Thyroid gland (tissue), 4 donors: ENCODE measurements at regions not wholly inside any gene's neighbourhood (a gene's known extent, or its start where the extent isn't known, plus 50 kb on each side); places are given as distances from the start of the nearest gene placed in this dataset.

Source experiments
- DNase-seq, 2 donors: peaks; one replicate each; pipeline ENCODE4 v3.0.0-alpha.2; 2019
- H3K27ac ChIP-seq, 3 donors: fragments of 200-600 bp; sonication (generic); 1 replicate in 2 of 3; 2 replicates in 1 of 3; pipeline ENCODE4 v1.5.1; 2016 to 2019; ENCODE audit warnings: mild to moderate bottlenecking in 1 of 3, moderate library complexity in 1 of 3
- H3K27me3 ChIP-seq: fragments of 200-600 bp; sonication (generic); one replicate; pipeline ENCODE4 v1.5.1; 2019
- H3K36me3 ChIP-seq, 2 donors: fragments of 200-600 bp; sonication (generic); one replicate each; pipeline ENCODE4 v1.5.1; 2016 to 2019
- H3K4me1 ChIP-seq, 2 donors: fragments of 200-600 bp; sonication (generic); one replicate each; pipeline ENCODE4 v1.5.1; 2017 to 2019
- H3K4me3 ChIP-seq, 3 donors: fragments of 200-600 bp; sonication (generic); replicated peaks in 1 of 3; 1 replicate in 2 of 3; 2 replicates in 1 of 3; pipeline ENCODE4 v1.5.1; 2016; ENCODE audit warnings: mild to moderate bottlenecking in 1 of 3
- H3K9me3 ChIP-seq: fragments of 200-600 bp; sonication (generic); one replicate; pipeline ENCODE4 v1.5.1; 2017
- POLR2A ChIP-seq, 2 donors: fragments of 450-650 bp; IDR thresholded peaks; one replicate each; pipeline ENCODE4 v1.6.1; 2017; ENCODE audit warnings: antibody characterized with exemption in 2 of 2, mild to moderate bottlenecking in 2 of 2, moderate library complexity in 1 of 2
- WGBS, 2 donors: methylation state at CpG; one replicate each; pipeline ENCODE4 v1.1.5; 2017; 5-methylcytosine and 5-hydroxymethylcytosine counted together
- intact Hi-C: fragments of 100-400 bp; cut with DNase I; formaldehyde crosslinking; loops from one replicate; pipeline ENCODE4 v1.15.1; 2023
- TF ChIP-seq, protein P1 (sequence below), 6 experiments: fragments of 200-600 bp in 3 of 6; fragments of 450-650 bp in 3 of 6; sonication (generic) in 3 of 6; IDR thresholded peaks; one replicate each; pipeline ENCODE4 v1.5.1; 2016 to 2019; ENCODE audit warnings: antibody characterized with exemption in 6 of 6, mild to moderate bottlenecking in 2 of 6, inconsistent platforms in 1 of 6, moderate library complexity in 1 of 6

DNA sequence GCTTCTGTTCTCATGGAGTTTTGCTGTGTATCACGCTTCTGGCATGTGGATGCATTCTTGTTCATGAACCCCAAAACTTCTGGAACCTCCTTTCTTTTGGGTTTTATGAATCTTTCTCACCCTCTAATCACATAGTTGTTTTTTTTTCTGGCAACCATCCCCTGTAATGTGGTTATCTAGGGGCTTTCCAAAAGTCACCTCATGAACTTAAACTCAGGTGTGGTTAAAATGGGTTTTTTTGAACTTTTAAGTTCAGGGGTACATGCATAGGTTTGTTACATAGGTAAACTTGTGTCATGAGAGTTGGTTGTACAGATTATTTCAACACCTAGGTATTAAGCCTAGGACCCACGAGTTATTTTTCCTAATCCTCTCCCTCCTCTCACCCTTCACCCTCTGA, 1099.4 kb upstream of the SLIT2 start:
- no peaks in the 10 kb centered on the region for H3K27me3 ChIP-seq
- TF ChIP-seq, protein P1, sequence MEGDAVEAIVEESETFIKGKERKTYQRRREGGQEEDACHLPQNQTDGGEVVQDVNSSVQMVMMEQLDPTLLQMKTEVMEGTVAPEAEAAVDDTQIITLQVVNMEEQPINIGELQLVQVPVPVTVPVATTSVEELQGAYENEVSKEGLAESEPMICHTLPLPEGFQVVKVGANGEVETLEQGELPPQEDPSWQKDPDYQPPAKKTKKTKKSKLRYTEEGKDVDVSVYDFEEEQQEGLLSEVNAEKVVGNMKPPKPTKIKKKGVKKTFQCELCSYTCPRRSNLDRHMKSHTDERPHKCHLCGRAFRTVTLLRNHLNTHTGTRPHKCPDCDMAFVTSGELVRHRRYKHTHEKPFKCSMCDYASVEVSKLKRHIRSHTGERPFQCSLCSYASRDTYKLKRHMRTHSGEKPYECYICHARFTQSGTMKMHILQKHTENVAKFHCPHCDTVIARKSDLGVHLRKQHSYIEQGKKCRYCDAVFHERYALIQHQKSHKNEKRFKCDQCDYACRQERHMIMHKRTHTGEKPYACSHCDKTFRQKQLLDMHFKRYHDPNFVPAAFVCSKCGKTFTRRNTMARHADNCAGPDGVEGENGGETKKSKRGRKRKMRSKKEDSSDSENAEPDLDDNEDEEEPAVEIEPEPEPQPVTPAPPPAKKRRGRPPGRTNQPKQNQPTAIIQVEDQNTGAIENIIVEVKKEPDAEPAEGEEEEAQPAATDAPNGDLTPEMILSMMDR (IDR thresholded peaks at IDR 0.05): no peak
- TF ChIP-seq POLR2A (IDR thresholded peaks at IDR 0.05): no peak
- H3K4me3 ChIP-seq: no peak overlapping the region
- no peak for DNase-seq
- H3K27ac ChIP-seq: no peak overlapping the region
- H3K9me3 ChIP-seq: no peaks in the 10 kb centered on the region
- H3K4me1 ChIP-seq: no peaks in the 10 kb centered on the region
- 71 to 84% methylated on average over 2 of the region's 2 CpGs for WGBS, 2 donors
- no peaks in the 10 kb centered on the region for H3K36me3 ChIP-seq
- intact Hi-C loops: no loop called here

GRCh38 chr4:19151684-19152083, 1100.0 kb upstream of the SLIT2 start:
- TF ChIP-seq POLR2A (IDR thresholded peaks at IDR 0.05): no peak
- TF ChIP-seq, protein P1 (IDR thresholded peaks at IDR 0.05): no peak
- no peaks in the 10 kb centered on the region for H3K9me3 ChIP-seq
- intact Hi-C loops: no loop called here
- H3K27me3 ChIP-seq: no peaks in the 10 kb centered on the region
- 77 to 89% methylated on average over 1 of the region's 1 CpG for whole genome bisulfite sequencing, 2 donors
- H3K4me1 ChIP-seq: no peaks in the 10 kb centered on the region
- no peak overlapping the region for H3K4me3 ChIP-seq
- H3K36me3 ChIP-seq: no peaks in the 10 kb centered on the region
- DNase-seq: no peak
- H3K27ac ChIP-seq: no peak overlapping the region

DNA sequence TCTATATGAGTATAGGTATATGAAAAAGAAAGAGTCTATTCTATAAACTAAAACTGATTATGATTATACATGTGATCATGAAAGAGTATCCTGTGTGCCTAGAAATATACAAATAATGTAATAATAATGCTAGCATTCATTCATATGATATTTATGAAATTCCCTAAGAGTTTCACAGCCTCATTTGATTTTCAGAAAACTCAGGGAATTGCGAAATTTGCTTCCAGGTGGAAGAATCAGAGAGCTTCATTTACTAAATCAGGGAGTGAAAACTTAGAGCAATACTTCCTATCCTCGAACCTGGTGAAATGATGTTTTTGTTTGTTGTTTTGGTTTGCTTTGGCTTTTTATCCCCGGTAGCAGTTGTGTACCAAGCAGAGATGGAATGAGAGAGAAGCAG, 1105.7 kb upstream of the SLIT2 start:
- intact Hi-C loops: no loop called here
- H3K27ac ChIP-seq: no peak overlapping the region
- no peaks in the 10 kb centered on the region for H3K27me3 ChIP-seq
- no peaks in the 10 kb centered on the region for H3K36me3 ChIP-seq
- no peaks in the 10 kb centered on the region for H3K4me1 ChIP-seq
- TF ChIP-seq, protein P1 (IDR thresholded peaks at IDR 0.05): no peak
- no peak for TF ChIP-seq POLR2A (IDR thresholded peaks at IDR 0.05)
- no peak for DNase-seq
- no peaks in the 10 kb centered on the region for H3K9me3 ChIP-seq
- no peak overlapping the region for H3K4me3 ChIP-seq
- WGBS, 2 donors: 81 to 84% methylated on average over 3 of the region's 3 CpGs

DNA sequence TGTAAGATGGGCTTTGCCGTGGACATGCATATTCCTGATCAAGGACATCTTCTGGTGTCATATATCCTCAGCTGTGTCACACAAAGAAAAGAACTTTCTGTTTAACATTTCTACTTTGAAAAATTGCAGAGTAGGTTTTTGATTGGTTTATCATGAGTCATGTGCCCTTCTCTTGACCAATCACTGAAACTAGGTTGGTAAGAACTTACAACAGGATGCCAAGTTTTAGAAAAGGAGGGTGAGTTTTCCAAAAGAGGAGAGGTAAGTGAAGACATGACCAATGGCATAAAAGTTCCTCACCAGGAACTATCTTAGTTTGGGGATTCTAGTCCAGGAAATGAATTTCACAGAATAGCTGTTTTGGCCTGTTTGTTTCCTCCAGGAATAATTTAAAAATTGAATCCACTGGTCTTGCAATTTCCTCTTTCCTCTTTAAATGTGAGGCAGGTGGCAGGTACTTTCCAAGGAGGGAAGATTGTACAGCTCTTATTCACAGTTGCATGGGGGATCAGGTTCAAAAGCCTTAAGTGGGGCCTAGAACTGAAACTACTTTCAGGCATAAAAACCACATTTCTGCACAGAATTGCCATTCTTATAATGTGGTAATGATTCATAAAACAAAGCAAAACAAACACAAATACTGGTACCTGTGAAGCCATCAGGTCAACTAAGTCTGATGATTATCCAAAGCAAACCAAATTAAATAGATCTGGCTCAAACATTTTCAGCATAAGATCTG, 1114.5 kb upstream of the LCORL start:
- TF ChIP-seq, protein P1 (IDR thresholded peaks at IDR 0.05): no peak
- TF ChIP-seq POLR2A (IDR thresholded peaks at IDR 0.05): no peak
- Histone ChIP-seq H3K36me3 (no peaks in the 10 kb centered on the region), H3K9me3 (no peaks in the 10 kb centered on the region), H3K4me3 (no peak overlapping the region), H3K27ac (no peak overlapping the region), H3K27me3 (no peaks in the 10 kb centered on the region), H3K4me1 (no peaks in the 10 kb centered on the region)
- intact Hi-C loops: no loop called here
- 81 to 100% methylated on average over 1 of the region's 1 CpG for WGBS, 2 donors
- DNase-seq: no peak

- H3K9me3 ChIP-seq: no peaks in the 10 kb centered on the region
- intact Hi-C loops: no loop called here
- TF ChIP-seq, protein P1 (IDR thresholded peaks at IDR 0.05): no peak
- no peak for TF ChIP-seq POLR2A (IDR thresholded peaks at IDR 0.05)
- H3K27ac ChIP-seq: no peak overlapping the region
- no peak overlapping the region for H3K4me3 ChIP-seq
- DNase-seq: no peak
- H3K36me3 ChIP-seq: no peaks in the 10 kb centered on the region
- 75 to 79% methylated on average over 3 of the region's 3 CpGs for WGBS, 2 donors
- H3K27me3 ChIP-seq: no peaks in the 10 kb centered on the region
- H3K4me1 ChIP-seq: no peaks in the 10 kb centered on the region
These were observed 1113.1 kb upstream of the LCORL start for GRCh38 chr4:19134685-19135084.
